H9 (cell line): ENCODE measurements at regions not wholly inside any gene's neighbourhood (a gene's known extent, or its start where the extent isn't known, plus 50 kb on each side); places are given as distances from the start of the nearest gene placed in this dataset.

Experiments used
- DNase-seq: peaks from one replicate; pipeline ENCODE4 v3.0.0-alpha.2; 2017
- H2AFZ ChIP-seq: one replicate; pipeline ENCODE4 v1.6.1; 2013; ENCODE audit warnings: mild to moderate bottlenecking, low read length, control low read depth, moderate library complexity
- H2AK5ac ChIP-seq: 2 replicates; pipeline ENCODE4 v1.6.1; 2013; ENCODE audit warnings: low read length, control low read depth, mixed read lengths; ENCODE audit not compliant: insufficient read length
- H2BK120ac ChIP-seq: one replicate; pipeline ENCODE4 v1.6.1; 2013; ENCODE audit warnings: low read depth, mild to moderate bottlenecking, low read length, control low read depth, inconsistent platforms; ENCODE audit not compliant: poor library complexity, severe bottlenecking
- H2BK12ac ChIP-seq: 2 replicates; pipeline ENCODE4 v1.6.1; 2013; ENCODE audit warnings: low read length, control low read depth, mixed read lengths, low read depth; ENCODE audit not compliant: insufficient read length
- H2BK15ac ChIP-seq: 2 replicates; pipeline ENCODE4 v1.6.1; 2013; ENCODE audit warnings: low read depth, low read length, control low read depth
- H2BK20ac ChIP-seq: one replicate; pipeline ENCODE4 v1.6.1; 2013; ENCODE audit warnings: low read depth, mild to moderate bottlenecking, low read length, control low read depth, inconsistent platforms; ENCODE audit not compliant: poor library complexity, severe bottlenecking
- H2BK5ac ChIP-seq: 2 replicates; pipeline ENCODE4 v1.6.1; 2013; ENCODE audit warnings: low read length, control low read depth, mixed read lengths; ENCODE audit not compliant: insufficient read length
- H3K14ac ChIP-seq: 2 replicates; pipeline ENCODE4 v1.6.1; 2013; ENCODE audit warnings: low read length, control low read depth; ENCODE audit not compliant: insufficient read depth
- H3K18ac ChIP-seq: 2 replicates; pipeline ENCODE4 v1.6.1; 2013; ENCODE audit warnings: low read depth, mild to moderate bottlenecking, mixed read lengths, low read length, control low read depth; ENCODE audit not compliant: insufficient read length
- H3K23ac ChIP-seq: 2 replicates; pipeline ENCODE4 v1.6.1; 2013; ENCODE audit warnings: low read length, control low read depth, mixed read lengths, low read depth; ENCODE audit not compliant: insufficient read length
- H3K23me2 ChIP-seq: 2 replicates; pipeline ENCODE4 v1.6.1; 2013; ENCODE audit warnings: low read depth, mild to moderate bottlenecking, mixed read lengths, low read length, control low read depth; ENCODE audit not compliant: insufficient read length, poor library complexity, severe bottlenecking
- H3K27ac ChIP-seq: 2 replicates; pipeline ENCODE4 v1.5.1; 2013; ENCODE audit warnings: low read length, control low read depth, mixed read lengths, low read depth; ENCODE audit not compliant: insufficient read length
- H3K27me3 ChIP-seq: 2 replicates; pipeline ENCODE4 v1.6.1; 2013; ENCODE audit warnings: low read length, control low read depth, inconsistent platforms; ENCODE audit not compliant: insufficient read depth
- H3K4ac ChIP-seq: 2 replicates; pipeline ENCODE4 v1.6.1; 2013; ENCODE audit warnings: low read depth, mild to moderate bottlenecking, control low read depth, inconsistent platforms, low read length, moderate library complexity
- H3K4me1 ChIP-seq: 2 replicates; pipeline ENCODE4 v1.6.1; 2013; ENCODE audit warnings: low read length, control low read depth, inconsistent platforms; ENCODE audit not compliant: insufficient read depth
- H3K4me2 ChIP-seq: 2 replicates; pipeline ENCODE4 v1.6.1; 2013; ENCODE audit warnings: low read length, control low read depth, mixed read lengths; ENCODE audit not compliant: insufficient read length, insufficient read depth
- H3K56ac ChIP-seq: 2 replicates; pipeline ENCODE4 v1.6.1; 2013; ENCODE audit warnings: low read depth, mild to moderate bottlenecking, mixed read lengths, low read length, control low read depth; ENCODE audit not compliant: insufficient read length
- H3K79me1 ChIP-seq: 2 replicates; pipeline ENCODE4 v1.6.1; 2013; ENCODE audit warnings: low read depth, mild to moderate bottlenecking, moderate library complexity, low read length, control low read depth, inconsistent platforms; ENCODE audit not compliant: insufficient read depth, poor library complexity, severe bottlenecking
- H3K79me2 ChIP-seq: 2 replicates; pipeline ENCODE4 v1.6.1; 2013; ENCODE audit warnings: low read length, control low read depth, inconsistent platforms; ENCODE audit not compliant: insufficient read depth
- H3K9ac ChIP-seq: 2 replicates; pipeline ENCODE4 v1.6.1; 2013; ENCODE audit warnings: low read length, control low read depth, mixed read lengths; ENCODE audit not compliant: insufficient read length; ENCODE audit errors: extremely low read depth
- H3K9me3 ChIP-seq: one replicate; pipeline ENCODE4 v1.6.1; 2013; ENCODE audit warnings: low read depth, low read length, inconsistent platforms; ENCODE audit not compliant: control insufficient read depth
- H3T11ph ChIP-seq: one replicate; pipeline ENCODE4 v1.6.1; 2013; ENCODE audit warnings: mild to moderate bottlenecking, low read length, control low read depth, inconsistent platforms
- H4K20me1 ChIP-seq: one replicate; pipeline ENCODE4 v1.6.1; 2013; ENCODE audit not compliant: control insufficient read depth, insufficient read length, insufficient read depth
- H4K5ac ChIP-seq: 2 replicates; pipeline ENCODE4 v1.6.1; 2013; ENCODE audit warnings: low read depth, mild to moderate bottlenecking, mixed read lengths, low read length, control low read depth; ENCODE audit not compliant: insufficient read length
- H4K8ac ChIP-seq: replicated peaks from 2 replicates; pipeline ENCODE4 v1.6.1; 2013; ENCODE audit warnings: low read length, control low read depth, mixed read lengths, low read depth; ENCODE audit not compliant: insufficient read length
- H4K91ac ChIP-seq: 2 replicates; pipeline ENCODE4 v1.6.1; 2013; ENCODE audit warnings: low read depth, mild to moderate bottlenecking, moderate library complexity, mixed read lengths, low read length, control low read depth; ENCODE audit not compliant: insufficient read length
- H3K27ac Mint-ChIP-seq, 3 experiments: 2 replicates in 2 of 3; 3 replicates in 1 of 3; pipeline ENCODE4 v1.8.0; 2020 to 2021; ENCODE audit warnings: mixed read lengths in 3 of 3, mild to moderate bottlenecking in 1 of 3, moderate library complexity in 1 of 3
- H3K27me3 Mint-ChIP-seq: 2 replicates; pipeline ENCODE4 v1.8.0; 2021; ENCODE audit warnings: low read depth, mild to moderate bottlenecking, moderate library complexity, mixed read lengths
- H3K36me3 Mint-ChIP-seq, 3 experiments: 2 replicates in 2 of 3; 3 replicates in 1 of 3; pipeline ENCODE4 v1.8.0; 2020 to 2021; ENCODE audit warnings: low read depth in 3 of 3, mixed read lengths in 3 of 3; ENCODE audit not compliant: insufficient read depth in 1 of 3
- H3K4me1 Mint-ChIP-seq, 2 experiments: 2 replicates each; pipeline ENCODE4 v1.8.0; 2020; ENCODE audit warnings: mixed read lengths in 2 of 2
- H3K4me3 Mint-ChIP-seq, 2 experiments: 2 replicates in 1 of 2; 3 replicates in 1 of 2; pipeline ENCODE4 v1.8.0; 2020 to 2021; ENCODE audit warnings: mild to moderate bottlenecking in 2 of 2, mixed read lengths in 2 of 2, moderate library complexity in 1 of 2
- H3K9me3 Mint-ChIP-seq, 2 experiments: 2 replicates in 1 of 2; 3 replicates in 1 of 2; pipeline ENCODE4 v1.8.0; 2020; ENCODE audit warnings: mild to moderate bottlenecking in 2 of 2, mixed read lengths in 2 of 2, moderate library complexity in 1 of 2
- WGBS: extraction: QIAGEN DNeasy Blood & Tissue Kit; methylation state at CpG from one replicate; pipeline ENCODE4 v1.1.7; 2013; ENCODE audit warnings: missing lambda C conversion rate, low lambda C conversion rate, mixed read lengths; ENCODE audit not compliant: insufficient read length; ENCODE audit errors: extremely low coverage; 5-methylcytosine and 5-hydroxymethylcytosine counted together
- TF ChIP-seq, protein P1 (sequence below): fragments of 200-600 bp; sonication (generic); conservative IDR thresholded peaks from 3 replicates; pipeline ENCODE4 v1.8.0; 2021; ENCODE audit warnings: antibody characterized with exemption, mild to moderate bottlenecking

- Histone ChIP-seq H3K56ac (no peak overlapping the region), H2BK12ac (no peak overlapping the region), H2BK15ac (no peak overlapping the region), H2BK120ac (no peak overlapping the region), H2BK5ac (no peak overlapping the region), H2BK20ac (no peak overlapping the region), H3K4me2 (no peak overlapping the region), H3K27ac (no peak overlapping the region), H3K9me3 (no peaks in the 10 kb centered on the region), H4K5ac (no peak overlapping the region), H3K4me1 (no peaks in the 10 kb centered on the region), H4K91ac (no peak overlapping the region), H3K4ac (no peak overlapping the region), H3K18ac (no peak overlapping the region), H3K9ac (no peak overlapping the region), H3K14ac (no peak overlapping the region), H3T11ph (no peak overlapping the region), H3K27me3 (no peaks in the 10 kb centered on the region), H2AK5ac (no peak overlapping the region), H3K79me1 (no peaks in the 10 kb centered on the region), H4K20me1 (no peaks in the 10 kb centered on the region), H3K23ac (no peak overlapping the region), H4K8ac (no peak overlapping the region), H2AFZ (no peak overlapping the region), H3K79me2 (no peaks in the 10 kb centered on the region), H3K23me2 (no peaks in the 10 kb centered on the region)
- Mint-ChIP-seq H3K27me3 (no peaks in the 10 kb centered on the region), H3K36me3 (no peaks in the 10 kb centered on the region), H3K4me3 (no peak overlapping the region), H3K27ac (no peak overlapping the region), H3K9me3 (no peaks in the 10 kb centered on the region), H3K4me1 (no peaks in the 10 kb centered on the region)
- TF ChIP-seq, protein P1, sequence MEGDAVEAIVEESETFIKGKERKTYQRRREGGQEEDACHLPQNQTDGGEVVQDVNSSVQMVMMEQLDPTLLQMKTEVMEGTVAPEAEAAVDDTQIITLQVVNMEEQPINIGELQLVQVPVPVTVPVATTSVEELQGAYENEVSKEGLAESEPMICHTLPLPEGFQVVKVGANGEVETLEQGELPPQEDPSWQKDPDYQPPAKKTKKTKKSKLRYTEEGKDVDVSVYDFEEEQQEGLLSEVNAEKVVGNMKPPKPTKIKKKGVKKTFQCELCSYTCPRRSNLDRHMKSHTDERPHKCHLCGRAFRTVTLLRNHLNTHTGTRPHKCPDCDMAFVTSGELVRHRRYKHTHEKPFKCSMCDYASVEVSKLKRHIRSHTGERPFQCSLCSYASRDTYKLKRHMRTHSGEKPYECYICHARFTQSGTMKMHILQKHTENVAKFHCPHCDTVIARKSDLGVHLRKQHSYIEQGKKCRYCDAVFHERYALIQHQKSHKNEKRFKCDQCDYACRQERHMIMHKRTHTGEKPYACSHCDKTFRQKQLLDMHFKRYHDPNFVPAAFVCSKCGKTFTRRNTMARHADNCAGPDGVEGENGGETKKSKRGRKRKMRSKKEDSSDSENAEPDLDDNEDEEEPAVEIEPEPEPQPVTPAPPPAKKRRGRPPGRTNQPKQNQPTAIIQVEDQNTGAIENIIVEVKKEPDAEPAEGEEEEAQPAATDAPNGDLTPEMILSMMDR: no peak
- WGBS: no CpG with 5 or more reads among the region's 15 CpGs
- no peak for DNase-seq
Observed at GRCh38 chr1:97986041-97987005, 65.5 kb upstream of the DPYD start.
